ENCODE measurements at regions not wholly inside any gene's neighbourhood (a gene's known extent, or its start where the extent isn't known, plus 50 kb on each side); places are given as distances from the start of the nearest gene placed in this dataset.

- in situ Hi-C loops (cut with HindIII; ENCODE audit: low pct_ligation_motif_present, low sequenced_read_pairs): no loop called here
- Histone ChIP-seq H3K36me3 (replicated peaks) (no peaks in the 10 kb centered on the region), H3K27me3 (replicated peaks) (no peaks in the 10 kb centered on the region), H3K27ac (no peak overlapping the region), H3K4me3 (ENCODE audit: low read depth, low read length) (no peak overlapping the region)
- no peak for DNase-seq
- TF ChIP-seq, protein P1, sequence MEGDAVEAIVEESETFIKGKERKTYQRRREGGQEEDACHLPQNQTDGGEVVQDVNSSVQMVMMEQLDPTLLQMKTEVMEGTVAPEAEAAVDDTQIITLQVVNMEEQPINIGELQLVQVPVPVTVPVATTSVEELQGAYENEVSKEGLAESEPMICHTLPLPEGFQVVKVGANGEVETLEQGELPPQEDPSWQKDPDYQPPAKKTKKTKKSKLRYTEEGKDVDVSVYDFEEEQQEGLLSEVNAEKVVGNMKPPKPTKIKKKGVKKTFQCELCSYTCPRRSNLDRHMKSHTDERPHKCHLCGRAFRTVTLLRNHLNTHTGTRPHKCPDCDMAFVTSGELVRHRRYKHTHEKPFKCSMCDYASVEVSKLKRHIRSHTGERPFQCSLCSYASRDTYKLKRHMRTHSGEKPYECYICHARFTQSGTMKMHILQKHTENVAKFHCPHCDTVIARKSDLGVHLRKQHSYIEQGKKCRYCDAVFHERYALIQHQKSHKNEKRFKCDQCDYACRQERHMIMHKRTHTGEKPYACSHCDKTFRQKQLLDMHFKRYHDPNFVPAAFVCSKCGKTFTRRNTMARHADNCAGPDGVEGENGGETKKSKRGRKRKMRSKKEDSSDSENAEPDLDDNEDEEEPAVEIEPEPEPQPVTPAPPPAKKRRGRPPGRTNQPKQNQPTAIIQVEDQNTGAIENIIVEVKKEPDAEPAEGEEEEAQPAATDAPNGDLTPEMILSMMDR (IDR thresholded peaks at IDR 0.05; ENCODE audit: low read depth, low read length, missing control alignments): no peak
These were observed 136.9 kb downstream of the BTBD3 start for GRCh38 chr20:12054556-12054955.

GRCh38 chr20:12055161-12055560, 137.5 kb downstream of the BTBD3 start:
- Histone ChIP-seq H3K27ac (no peak overlapping the region), H3K27me3 (replicated peaks) (no peaks in the 10 kb centered on the region), H3K36me3 (replicated peaks) (no peaks in the 10 kb centered on the region), H3K4me3 (ENCODE audit: low read depth, low read length) (no peak overlapping the region)
- no peak for DNase-seq
- TF ChIP-seq, protein P1 (IDR thresholded peaks at IDR 0.05; ENCODE audit: low read depth, low read length, missing control alignments): no peak
- in situ Hi-C loops (cut with HindIII; ENCODE audit: low pct_ligation_motif_present, low sequenced_read_pairs): no loop called here

DNA sequence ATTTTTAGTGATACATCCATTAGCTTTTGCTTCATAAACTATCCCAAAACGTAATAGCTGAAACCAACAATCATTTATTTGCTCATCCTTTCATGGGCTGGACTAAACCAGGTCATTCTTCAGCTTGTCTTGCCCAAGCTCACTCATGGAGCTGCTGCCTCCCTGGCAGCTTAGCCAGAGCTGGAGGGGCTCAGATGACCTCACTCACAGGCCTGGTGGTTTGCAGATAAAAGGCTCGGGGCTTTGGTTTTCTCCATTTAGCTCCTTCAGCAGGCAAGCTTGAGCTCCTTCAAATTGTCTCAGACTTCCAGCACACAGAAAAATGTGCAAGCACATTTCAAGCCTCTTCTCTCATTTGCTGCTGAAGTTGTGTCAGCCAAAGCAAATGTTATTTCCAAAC, 139.1 kb downstream of the BTBD3 start:
- DNase-seq: peak; percentile 9
- no peaks in the 10 kb centered on the region for H3K36me3 ChIP-seq (replicated peaks)
- no peak overlapping the region for H3K4me3 ChIP-seq (ENCODE audit: low read depth, low read length)
- TF ChIP-seq, protein P1 (IDR thresholded peaks at IDR 0.05; ENCODE audit: low read depth, low read length, missing control alignments): no peak
- in situ Hi-C loops (cut with HindIII; ENCODE audit: low pct_ligation_motif_present, low sequenced_read_pairs): no loop called here
- no peak overlapping the region for H3K27ac ChIP-seq
- H3K27me3 ChIP-seq (replicated peaks): no peaks in the 10 kb centered on the region

DNA sequence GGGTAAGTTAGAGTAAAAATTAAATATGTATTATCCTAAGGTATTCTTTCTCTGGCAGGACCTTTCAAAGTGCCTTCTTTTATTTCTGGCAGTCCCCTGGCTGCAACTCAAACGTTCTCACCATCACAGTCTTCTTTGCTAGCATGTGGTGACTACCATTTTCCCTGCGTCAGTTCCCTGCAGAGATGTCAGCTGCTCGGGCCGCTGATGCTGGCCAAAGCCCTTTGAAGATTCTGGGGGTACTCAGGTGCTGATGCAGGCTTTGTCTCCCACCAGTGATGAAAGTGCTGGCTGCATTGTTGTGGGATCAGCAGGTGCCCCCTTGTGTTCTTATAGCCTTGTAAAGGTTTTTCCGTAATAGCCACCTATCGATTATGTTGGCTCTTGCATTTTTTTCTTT, 140.1 kb downstream of the BTBD3 start:
- Histone ChIP-seq H3K4me3 (ENCODE audit: low read depth, low read length) (no peak overlapping the region), H3K36me3 (replicated peaks) (no peaks in the 10 kb centered on the region), H3K27me3 (replicated peaks) (no peaks in the 10 kb centered on the region), H3K27ac (no peak overlapping the region)
- DNase-seq: no peak
- in situ Hi-C loops (cut with HindIII; ENCODE audit: low pct_ligation_motif_present, low sequenced_read_pairs): no loop called here
- TF ChIP-seq, protein P1 (IDR thresholded peaks at IDR 0.05; ENCODE audit: low read depth, low read length, missing control alignments): no peak

- in situ Hi-C loops (cut with HindIII; ENCODE audit: low pct_ligation_motif_present, low sequenced_read_pairs): no loop called here
- Histone ChIP-seq H3K27ac (no peak overlapping the region), H3K27me3 (replicated peaks) (no peaks in the 10 kb centered on the region), H3K36me3 (replicated peaks) (no peaks in the 10 kb centered on the region), H3K4me3 (ENCODE audit: low read depth, low read length) (no peak overlapping the region)
- DNase-seq: no peak
- TF ChIP-seq, protein P1 (IDR thresholded peaks at IDR 0.05; ENCODE audit: low read depth, low read length, missing control alignments): no peak
These were observed 140.5 kb downstream of the BTBD3 start for GRCh38 chr20:12058216-12058615.

- Histone ChIP-seq H3K4me3 (ENCODE audit: low read depth, low read length) (no peak overlapping the region), H3K27ac (no peak overlapping the region), H3K27me3 (replicated peaks) (no peaks in the 10 kb centered on the region), H3K36me3 (replicated peaks) (no peaks in the 10 kb centered on the region)
- no peak for DNase-seq
- in situ Hi-C loops (cut with HindIII; ENCODE audit: low pct_ligation_motif_present, low sequenced_read_pairs): no loop called here
- TF ChIP-seq, protein P1 (IDR thresholded peaks at IDR 0.05; ENCODE audit: low read depth, low read length, missing control alignments): no peak
These were observed 143.8 kb downstream of the BTBD3 start for GRCh38 chr20:12061466-12061865.

Measured in brain microvascular endothelial cell (primary cell).